ENCODE measurements at regions not wholly inside any gene's neighbourhood (a gene's known extent, or its start where the extent isn't known, plus 50 kb on each side); places are given as distances from the start of the nearest gene placed in this dataset.
"Not testable (repeated sequence)": the region's sequence is repeated elsewhere in the genome, so short reads cannot be mapped to it uniquely, and the experiment has no call there.

- H3K9me3 Mint-ChIP-seq (ENCODE audit: low read depth); ATAC-seq; H3K36me3 Mint-ChIP-seq; H3K27me3 Mint-ChIP-seq; H3K27ac Mint-ChIP-seq; H3K4me1 Mint-ChIP-seq; DNase-seq; CTCF ChIA-PET; H3K4me3 Mint-ChIP-seq: not testable (repeated sequence)
Observed at GRCh38 chr7:135872861-135873260, 104.3 kb downstream of the MTPN start.

GRCh38 chr7:135862586-135863340, 114.2 kb upstream of the FAM180A start:
- DNase-seq (no peak), ATAC-seq (no peak)
- Mint-ChIP-seq H3K4me3 (no peak overlapping the region), H3K27ac (no peak overlapping the region), H3K36me3 (no peaks in the 10 kb centered on the region), H3K4me1 (no peaks in the 10 kb centered on the region), H3K27me3 (no peaks in the 10 kb centered on the region), H3K9me3 (ENCODE audit: low read depth) (no peaks in the 10 kb centered on the region)
- CTCF ChIA-PET = no interaction called here

- Mint-ChIP-seq H3K4me3 (no peak overlapping the region), H3K36me3 (no peaks in the 10 kb centered on the region), H3K27ac (no peak overlapping the region), H3K27me3 (no peaks in the 10 kb centered on the region), H3K4me1 (no peaks in the 10 kb centered on the region), H3K9me3 (ENCODE audit: low read depth) (no peaks in the 10 kb centered on the region)
- CTCF ChIA-PET = no interaction called here
- DNase-seq = no peak
- ATAC-seq = no peak
Observed at GRCh38 chr7:135859538-135859937, 110.9 kb upstream of the FAM180A start.

GRCh38 chr7:135858851-135859250, 110.2 kb upstream of the FAM180A start:
- CTCF ChIA-PET = no interaction called here
- no peak for ATAC-seq
- no peaks in the 10 kb centered on the region for H3K36me3 Mint-ChIP-seq

GRCh38 chr7:135858379-135858778, 109.8 kb upstream of the FAM180A start:
- Mint-ChIP-seq H3K36me3 (no peaks in the 10 kb centered on the region), H3K4me3 (no peak overlapping the region), H3K9me3 (ENCODE audit: low read depth) (no peaks in the 10 kb centered on the region), H3K27me3 (no peaks in the 10 kb centered on the region), H3K4me1 (no peaks in the 10 kb centered on the region), H3K27ac (no peak overlapping the region)
- DNase-seq = no peak
- CTCF ChIA-PET = no interaction called here
- ATAC-seq = no peak

More at GRCh38 chr7:135858851-135859250, 110.2 kb upstream of the FAM180A start:
- no peaks in the 10 kb centered on the region for H3K4me1 Mint-ChIP-seq
- H3K27ac Mint-ChIP-seq = no peak overlapping the region
- no peak for DNase-seq
- no peaks in the 10 kb centered on the region for H3K27me3 Mint-ChIP-seq
- no peak overlapping the region for H3K4me3 Mint-ChIP-seq
- H3K9me3 Mint-ChIP-seq (ENCODE audit: low read depth) = no peaks in the 10 kb centered on the region

- Mint-ChIP-seq H3K27ac (no peak overlapping the region), H3K4me1 (no peaks in the 10 kb centered on the region), H3K36me3 (no peaks in the 10 kb centered on the region), H3K9me3 (ENCODE audit: low read depth) (no peaks in the 10 kb centered on the region), H3K4me3 (no peak overlapping the region), H3K27me3 (no peaks in the 10 kb centered on the region)
- ATAC-seq = no peak
- CTCF ChIA-PET = no interaction called here
- no peak for DNase-seq
Observed at GRCh38 chr7:135857519-135858274, 109.1 kb upstream of the FAM180A start.

- no peaks in the 10 kb centered on the region for H3K27me3 Mint-ChIP-seq
- H3K36me3 Mint-ChIP-seq = no peaks in the 10 kb centered on the region
- ATAC-seq = no peak
- no peak for DNase-seq
- CTCF ChIA-PET = no interaction called here
- H3K9me3 Mint-ChIP-seq (ENCODE audit: low read depth) = no peaks in the 10 kb centered on the region
- H3K4me1 Mint-ChIP-seq = no peaks in the 10 kb centered on the region
- H3K27ac Mint-ChIP-seq = no peak overlapping the region
- H3K4me3 Mint-ChIP-seq = no peak overlapping the region
Observed at GRCh38 chr7:135856356-135857144, 107.9 kb upstream of the FAM180A start.

- DNase-seq (no peak), ATAC-seq (no peak)
- H3K4me1 Mint-ChIP-seq = no peaks in the 10 kb centered on the region
- CTCF ChIA-PET = interaction anchor here (0.9 kb wide), 1 partner anchor 16 kb away, joined by 4 read pairs; no protein-coding TSS in a partner anchor
- no peaks in the 10 kb centered on the region for H3K27me3 Mint-ChIP-seq
- H3K27ac Mint-ChIP-seq = no peak overlapping the region
- no peaks in the 10 kb centered on the region for H3K36me3 Mint-ChIP-seq
- no peak overlapping the region for H3K4me3 Mint-ChIP-seq
- H3K9me3 Mint-ChIP-seq (ENCODE audit: low read depth) = no peaks in the 10 kb centered on the region
Observed at GRCh38 chr7:135855846-135856245, 107.2 kb upstream of the FAM180A start.

GRCh38 chr7:135853499-135853898, 104.9 kb upstream of the FAM180A start:
- CTCF ChIA-PET = no interaction called here
- no peaks in the 10 kb centered on the region for H3K9me3 Mint-ChIP-seq (ENCODE audit: low read depth)

GRCh38 chr7:135853008-135853407, 104.4 kb upstream of the FAM180A start:
- CTCF ChIA-PET = no interaction called here

More at GRCh38 chr7:135853499-135853898, 104.9 kb upstream of the FAM180A start:
- H3K36me3 Mint-ChIP-seq = no peaks in the 10 kb centered on the region
- DNase-seq (no peak), ATAC-seq (no peak)
- no peaks in the 10 kb centered on the region for H3K4me1 Mint-ChIP-seq
- no peaks in the 10 kb centered on the region for H3K27me3 Mint-ChIP-seq
- H3K4me3 Mint-ChIP-seq = no peak overlapping the region
- no peak overlapping the region for H3K27ac Mint-ChIP-seq

GRCh38 chr7:135847242-135847641, 98.6 kb upstream of the FAM180A start:
- DNase-seq = no peak
- Mint-ChIP-seq H3K27me3 (no peaks in the 10 kb centered on the region), H3K4me1 (peaks cover 9% of the 10 kb centered on the region), H3K27ac (no peak overlapping the region), H3K4me3 (no peak overlapping the region), H3K9me3 (ENCODE audit: low read depth) (no peaks in the 10 kb centered on the region), H3K36me3 (no peaks in the 10 kb centered on the region)
- ATAC-seq = no peak
- CTCF ChIA-PET = no interaction called here

More at GRCh38 chr7:135853008-135853407, 104.4 kb upstream of the FAM180A start:
- Mint-ChIP-seq H3K4me1 (no peaks in the 10 kb centered on the region), H3K4me3 (no peak overlapping the region), H3K9me3 (ENCODE audit: low read depth) (no peaks in the 10 kb centered on the region), H3K36me3 (no peaks in the 10 kb centered on the region), H3K27ac (no peak overlapping the region), H3K27me3 (no peaks in the 10 kb centered on the region)
- ATAC-seq (no peak), DNase-seq (no peak)

GRCh38 chr7:135846339-135846738, 97.7 kb upstream of the FAM180A start:
- Mint-ChIP-seq H3K9me3 (ENCODE audit: low read depth) (no peaks in the 10 kb centered on the region), H3K27me3 (peaks cover 4% of the 10 kb centered on the region), H3K36me3 (no peaks in the 10 kb centered on the region), H3K4me1 (peaks cover 9% of the 10 kb centered on the region), H3K27ac (no peak overlapping the region), H3K4me3 (no peak overlapping the region)
- CTCF ChIA-PET = no interaction called here
- ATAC-seq = no peak
- no peak for DNase-seq

GRCh38 chr7:135845415-135846075, 96.9 kb upstream of the FAM180A start:
- DNase-seq = no peak
- Mint-ChIP-seq H3K27me3 (peaks cover 4% of the 10 kb centered on the region), H3K36me3 (no peaks in the 10 kb centered on the region), H3K4me1 (peaks cover 9% of the 10 kb centered on the region), H3K27ac (no peak overlapping the region), H3K4me3 (no peak overlapping the region), H3K9me3 (ENCODE audit: low read depth) (no peaks in the 10 kb centered on the region)
- CTCF ChIA-PET = no interaction called here
- ATAC-seq = no peak

All from activated CD8-positive, alpha-beta memory T cell treated with anti-CD3 and anti-CD28 coated beads, Interleukin-2, amount 10 ng/mL, durations not matched to agents 7 days and 5 days (primary cell).